Right lobe of liver (tissue), 4 donors: ENCODE measurements at regions not wholly inside any gene's neighbourhood (a gene's known extent, or its start where the extent isn't known, plus 50 kb on each side); places are given as distances from the start of the nearest gene placed in this dataset.

Experiments
- POLR2A ChIP-seq: fragments of 450-650 bp; IDR thresholded peaks from one replicate; pipeline ENCODE4 v1.6.1; 2017; ENCODE audit warnings: antibody characterized with exemption, mild to moderate bottlenecking
- TF ChIP-seq, protein P1 (sequence below), 4 donors: fragments of 200-600 bp in 3 of 4; fragments of 450-650 bp in 1 of 4; IDR thresholded peaks; one replicate each; pipeline versions ENCODE4 v1.5.1 to v1.8.0; 2016 to 2022; ENCODE audit warnings: antibody characterized with exemption in 4 of 4, mild to moderate bottlenecking in 2 of 4
- donor health status: DM: no; HTN: no; CAD: no.
- donor health status: DM: no; HTN: no; CAD: no.
- donor health status: DM: no; HTN: yes; CAD: no.

DNA sequence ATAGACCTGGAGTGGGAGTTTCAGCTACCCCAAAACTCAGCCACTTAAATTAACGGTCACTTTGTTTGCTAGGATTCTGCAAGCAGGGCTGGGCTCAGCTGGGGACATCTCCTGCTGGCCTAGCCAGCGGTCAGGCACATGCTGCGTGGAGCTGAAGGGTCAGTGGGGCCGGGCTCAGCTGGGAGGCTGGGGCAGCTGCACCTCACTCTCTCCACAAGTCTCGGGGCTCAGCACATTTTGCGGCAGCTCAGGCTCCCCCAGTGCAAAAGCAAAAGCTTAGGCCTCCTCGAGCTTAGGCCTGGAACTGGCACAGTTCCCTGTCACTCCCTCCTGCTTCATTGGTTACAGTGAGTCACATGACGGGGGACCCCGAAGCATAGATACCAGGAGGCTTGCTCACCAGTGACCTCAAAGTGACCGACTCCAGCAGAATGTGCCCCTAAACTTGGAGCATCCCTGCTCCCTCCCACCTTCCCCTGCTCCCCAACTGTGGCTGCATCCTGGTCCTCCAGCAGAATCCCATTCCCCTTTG, 80.6 kb upstream of the CST7 start:
- TF ChIP-seq, protein P1, sequence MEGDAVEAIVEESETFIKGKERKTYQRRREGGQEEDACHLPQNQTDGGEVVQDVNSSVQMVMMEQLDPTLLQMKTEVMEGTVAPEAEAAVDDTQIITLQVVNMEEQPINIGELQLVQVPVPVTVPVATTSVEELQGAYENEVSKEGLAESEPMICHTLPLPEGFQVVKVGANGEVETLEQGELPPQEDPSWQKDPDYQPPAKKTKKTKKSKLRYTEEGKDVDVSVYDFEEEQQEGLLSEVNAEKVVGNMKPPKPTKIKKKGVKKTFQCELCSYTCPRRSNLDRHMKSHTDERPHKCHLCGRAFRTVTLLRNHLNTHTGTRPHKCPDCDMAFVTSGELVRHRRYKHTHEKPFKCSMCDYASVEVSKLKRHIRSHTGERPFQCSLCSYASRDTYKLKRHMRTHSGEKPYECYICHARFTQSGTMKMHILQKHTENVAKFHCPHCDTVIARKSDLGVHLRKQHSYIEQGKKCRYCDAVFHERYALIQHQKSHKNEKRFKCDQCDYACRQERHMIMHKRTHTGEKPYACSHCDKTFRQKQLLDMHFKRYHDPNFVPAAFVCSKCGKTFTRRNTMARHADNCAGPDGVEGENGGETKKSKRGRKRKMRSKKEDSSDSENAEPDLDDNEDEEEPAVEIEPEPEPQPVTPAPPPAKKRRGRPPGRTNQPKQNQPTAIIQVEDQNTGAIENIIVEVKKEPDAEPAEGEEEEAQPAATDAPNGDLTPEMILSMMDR (IDR thresholded peaks at IDR 0.05), result no peak
- no peak for TF ChIP-seq POLR2A
